CD4-positive, alpha-beta T cell (primary cell): ENCODE measurements at regions not wholly inside any gene's neighbourhood (a gene's known extent, or its start where the extent isn't known, plus 50 kb on each side); places are given as distances from the start of the nearest gene placed in this dataset.

ENCODE experiments used
- ATAC-seq: fragments of 200-7000 bp; cut with Tn5 transposase; one replicate; pipeline ENCODE4 v1.10.0; 2022; ENCODE audit warnings: mild to moderate bottlenecking; ENCODE audit not compliant: poor library complexity
- CTCF ChIA-PET: fragments of 350-600 bp; sonication (Branson Sonifier 250); formaldehyde crosslinking; loops from one replicate; lab custom pipeline; 2021; ENCODE audit warnings: antibody characterized with exemption, inconsistent platforms; lab: Charles Lee
- POLR2A ChIA-PET: fragments of 350-600 bp; sonication (Branson Sonifier 250); formaldehyde crosslinking; loops from one replicate; lab custom pipeline; 2021; ENCODE audit warnings: antibody characterized with exemption, inconsistent platforms; lab: Charles Lee
- DNase-seq, 14 experiments: peaks; one replicate each; pipeline ENCODE4 v3.0.0-alpha.2; 2013 to 2020; ENCODE audit warnings: mixed read lengths in 2 of 14
- H3K27ac ChIP-seq, 2 donors: one replicate each; pipeline versions ENCODE4 v1.5.1 to v1.7.0; 2013; ENCODE audit warnings: low read length in 2 of 2, low read depth in 1 of 2, mild to moderate bottlenecking in 1 of 2
- H3K27me3 ChIP-seq, 2 experiments: 1 replicate in 1 of 2; 2 replicates in 1 of 2; pipeline versions ENCODE4 v1.6.1 to v1.7.0; 2013; ENCODE audit warnings: low read length in 2 of 2, control low read depth in 1 of 2, mild to moderate bottlenecking in 1 of 2, moderate library complexity in 1 of 2; ENCODE audit not compliant: insufficient read depth in 2 of 2, control insufficient read depth in 1 of 2
- H3K36me3 ChIP-seq: one replicate; pipeline ENCODE4 v1.6.1; 2013; ENCODE audit warnings: low read length, control low read depth; ENCODE audit not compliant: insufficient read depth
- H3K4me1 ChIP-seq: one replicate; pipeline ENCODE4 v1.6.1; 2013; ENCODE audit warnings: low read length, control low read depth; ENCODE audit not compliant: insufficient read depth
- H3K4me3 ChIP-seq: one replicate; pipeline ENCODE4 v1.5.1; 2013; ENCODE audit warnings: mild to moderate bottlenecking, low read length, moderate library complexity
- H3K9me3 ChIP-seq, 2 experiments: 1 replicate in 1 of 2; 2 replicates in 1 of 2; pipeline versions ENCODE4 v1.6.1 to v1.7.0; 2013; ENCODE audit warnings: low read length in 2 of 2, mild to moderate bottlenecking in 2 of 2, control low read depth in 1 of 2, moderate library complexity in 1 of 2; ENCODE audit not compliant: control insufficient read depth in 1 of 2, insufficient read depth in 1 of 2
- H3K27ac Mint-ChIP-seq: one replicate; pipeline ENCODE4 v1.8.0; 2020; ENCODE audit warnings: mixed read lengths
- H3K27me3 Mint-ChIP-seq: one replicate; pipeline ENCODE4 v1.8.0; 2021; ENCODE audit warnings: mixed read lengths
- H3K36me3 Mint-ChIP-seq: one replicate; pipeline ENCODE4 v1.8.0; 2021; ENCODE audit warnings: low read depth, mixed read lengths
- H3K4me1 Mint-ChIP-seq: one replicate; pipeline ENCODE4 v1.8.0; 2021; ENCODE audit warnings: low read depth, mixed read lengths
- H3K4me3 Mint-ChIP-seq: one replicate; pipeline ENCODE4 v1.8.0; 2020; ENCODE audit warnings: mild to moderate bottlenecking, mixed read lengths
- H3K9me3 Mint-ChIP-seq: one replicate; pipeline ENCODE4 v1.8.0; 2020; ENCODE audit warnings: mixed read lengths
- intact Hi-C, 2 experiments: fragments of 100-400 bp; cut with DNase I in 1 of 2; cut with micrococcal nuclease in 1 of 2; formaldehyde crosslinking; loops; one replicate each; pipeline versions ENCODE4 v1.15.1 to v1.9.0; 2023 to 2025; cut with DNase I, micrococcal nuclease
- TF ChIP-seq, protein P1 (sequence below): fragments of 200-600 bp; IDR thresholded peaks from one replicate; pipeline ENCODE4 v1.8.0; 2022; ENCODE audit warnings: antibody characterized with exemption, mild to moderate bottlenecking

DNA sequence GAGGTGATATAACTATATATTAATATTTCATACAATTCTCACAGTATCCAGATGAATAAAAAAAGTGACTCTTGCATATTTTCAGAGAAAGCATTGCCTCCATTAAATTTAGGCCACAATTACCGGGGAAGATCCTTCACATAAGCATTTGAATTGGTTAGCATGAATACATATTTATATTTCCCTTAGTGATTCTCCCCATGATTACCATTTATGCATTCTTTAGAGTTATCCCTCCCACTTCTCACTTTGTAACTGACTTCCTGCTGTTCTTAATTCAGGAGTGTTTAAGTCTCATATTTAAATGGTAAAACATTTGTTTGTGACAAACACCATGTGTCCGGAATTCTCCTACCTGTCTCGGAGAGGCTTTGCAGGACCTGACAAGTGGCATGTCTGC is 523.4 kb downstream of the CCDC85A start:
- Mint-ChIP-seq H3K27ac (no peak overlapping the region), H3K27me3 (no peaks in the 10 kb centered on the region), H3K4me3 (no peak overlapping the region), H3K4me1 (no peaks in the 10 kb centered on the region), H3K9me3 (peaks cover 8% of the 10 kb centered on the region), H3K36me3 (no peaks in the 10 kb centered on the region)
- Histone ChIP-seq H3K9me3 (no peaks in the 10 kb centered on the region), H3K27me3 (no peaks in the 10 kb centered on the region), H3K4me3 (no peak overlapping the region), H3K4me1 (no peaks in the 10 kb centered on the region), H3K27ac (no peak overlapping the region), H3K36me3 (no peaks in the 10 kb centered on the region)
- no peak for DNase-seq
- TF ChIP-seq, protein P1, sequence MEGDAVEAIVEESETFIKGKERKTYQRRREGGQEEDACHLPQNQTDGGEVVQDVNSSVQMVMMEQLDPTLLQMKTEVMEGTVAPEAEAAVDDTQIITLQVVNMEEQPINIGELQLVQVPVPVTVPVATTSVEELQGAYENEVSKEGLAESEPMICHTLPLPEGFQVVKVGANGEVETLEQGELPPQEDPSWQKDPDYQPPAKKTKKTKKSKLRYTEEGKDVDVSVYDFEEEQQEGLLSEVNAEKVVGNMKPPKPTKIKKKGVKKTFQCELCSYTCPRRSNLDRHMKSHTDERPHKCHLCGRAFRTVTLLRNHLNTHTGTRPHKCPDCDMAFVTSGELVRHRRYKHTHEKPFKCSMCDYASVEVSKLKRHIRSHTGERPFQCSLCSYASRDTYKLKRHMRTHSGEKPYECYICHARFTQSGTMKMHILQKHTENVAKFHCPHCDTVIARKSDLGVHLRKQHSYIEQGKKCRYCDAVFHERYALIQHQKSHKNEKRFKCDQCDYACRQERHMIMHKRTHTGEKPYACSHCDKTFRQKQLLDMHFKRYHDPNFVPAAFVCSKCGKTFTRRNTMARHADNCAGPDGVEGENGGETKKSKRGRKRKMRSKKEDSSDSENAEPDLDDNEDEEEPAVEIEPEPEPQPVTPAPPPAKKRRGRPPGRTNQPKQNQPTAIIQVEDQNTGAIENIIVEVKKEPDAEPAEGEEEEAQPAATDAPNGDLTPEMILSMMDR = no peak
- ATAC-seq = no peak
- ChIA-PET POLR2A (no interaction called here), CTCF (no interaction called here)
- intact Hi-C loops = no loop called here

DNA sequence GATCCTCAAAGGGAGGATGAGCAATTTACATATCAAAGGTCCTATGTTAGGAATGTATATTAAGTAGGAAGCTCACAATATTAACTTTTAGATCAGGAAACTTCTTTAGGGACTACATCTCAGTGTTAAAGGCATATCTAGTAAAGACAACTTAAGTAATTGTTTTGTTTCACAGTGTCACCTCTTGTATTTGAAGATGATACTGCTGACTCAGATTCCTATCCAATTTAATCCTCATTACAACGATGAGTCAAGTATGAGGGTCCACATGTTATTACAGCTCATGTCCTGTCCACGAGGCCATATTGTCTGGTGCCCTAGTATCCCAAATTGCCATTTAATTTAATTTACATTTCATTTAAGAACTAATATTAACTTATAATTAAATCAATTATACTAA is 523.9 kb downstream of the CCDC85A start:
- no peak overlapping the region for H3K27ac Mint-ChIP-seq
- no peak for DNase-seq
- POLR2A ChIA-PET = no interaction called here
- no peaks in the 10 kb centered on the region for H3K36me3 Mint-ChIP-seq
- no peak overlapping the region for H3K27ac ChIP-seq
- CTCF ChIA-PET = no interaction called here
- no peak overlapping the region for H3K4me3 Mint-ChIP-seq
- no peak for ATAC-seq
- H3K9me3 Mint-ChIP-seq = peaks cover 8% of the 10 kb centered on the region
- H3K4me1 Mint-ChIP-seq = no peaks in the 10 kb centered on the region
- H3K4me1 ChIP-seq = no peaks in the 10 kb centered on the region
- TF ChIP-seq, protein P1 = no peak
- no peaks in the 10 kb centered on the region for H3K36me3 ChIP-seq
- no peak overlapping the region for H3K4me3 ChIP-seq
- peaks cover 0 to 3% of the 10 kb centered on the region in 2 experiments for H3K9me3 ChIP-seq
- no peaks in the 10 kb centered on the region for H3K27me3 ChIP-seq
- no peaks in the 10 kb centered on the region for H3K27me3 Mint-ChIP-seq
- intact Hi-C loops = no loop called here

DNA sequence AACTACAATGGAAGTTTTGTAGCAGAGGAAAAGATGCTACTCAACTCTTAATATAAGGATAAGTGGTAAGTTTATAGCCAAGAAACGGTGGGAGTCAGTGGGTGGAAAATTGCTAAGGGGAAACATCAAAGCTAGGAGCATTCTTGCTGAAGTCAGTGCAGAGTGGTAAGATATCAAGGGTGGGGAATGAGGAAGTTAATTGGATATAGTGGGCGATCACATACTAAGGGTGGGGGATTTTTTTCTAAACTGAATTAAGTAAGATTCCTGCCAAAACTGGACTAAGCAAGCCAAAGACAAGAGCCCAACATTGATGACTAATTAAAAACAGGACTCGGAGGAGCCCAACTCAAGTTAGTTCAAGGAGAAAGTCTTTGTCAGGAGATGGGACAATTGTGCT is 525.4 kb downstream of the CCDC85A start:
- no peak overlapping the region for H3K27ac Mint-ChIP-seq
- H3K4me1 ChIP-seq = no peaks in the 10 kb centered on the region
- no peaks in the 10 kb centered on the region for H3K4me1 Mint-ChIP-seq
- H3K36me3 Mint-ChIP-seq = no peaks in the 10 kb centered on the region
- intact Hi-C loops = no loop called here
- peaks cover 0 to 5% of the 10 kb centered on the region in 2 experiments for H3K9me3 ChIP-seq
- TF ChIP-seq, protein P1 = no peak
- no peak overlapping the region for H3K27ac ChIP-seq
- H3K36me3 ChIP-seq = no peaks in the 10 kb centered on the region
- POLR2A ChIA-PET = no interaction called here
- ATAC-seq (no peak), DNase-seq (no peak)
- CTCF ChIA-PET = no interaction called here
- H3K9me3 Mint-ChIP-seq = peaks cover 8% of the 10 kb centered on the region
- no peaks in the 10 kb centered on the region for H3K27me3 ChIP-seq
- H3K4me3 ChIP-seq = no peak overlapping the region
- H3K4me3 Mint-ChIP-seq = no peak overlapping the region
- H3K27me3 Mint-ChIP-seq = no peaks in the 10 kb centered on the region
